ENCODE measurements at regions not wholly inside any gene's neighbourhood (a gene's known extent, or its start where the extent isn't known, plus 50 kb on each side); places are given as distances from the start of the nearest gene placed in this dataset.

DNA sequence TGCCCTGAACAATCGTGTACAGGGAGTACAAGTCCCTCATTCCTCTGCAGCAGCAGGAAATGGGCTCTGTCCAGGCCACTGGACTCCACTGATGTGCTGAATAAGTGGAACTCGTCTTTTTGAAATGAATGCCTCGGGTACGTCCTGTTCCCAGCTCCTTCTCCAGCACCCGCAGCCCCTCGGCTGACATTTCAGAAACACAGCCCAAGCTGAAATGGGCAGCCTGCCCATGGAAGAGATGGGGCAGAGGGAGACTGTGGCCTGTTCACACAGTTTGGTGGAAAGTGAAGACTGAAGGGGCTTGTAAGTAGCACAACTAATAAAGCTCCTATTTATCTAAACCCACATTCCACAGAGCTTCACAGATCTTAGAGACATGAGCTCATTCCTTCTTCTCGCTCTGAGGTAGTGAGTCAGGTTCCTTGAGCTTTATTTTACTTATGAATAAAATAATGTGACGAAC lies 498.6 kb downstream of the TXNL1 start:
- Histone ChIP-seq H3K4me3 (ENCODE audit: low read length in 3 of 3) (no peak overlapping the region), H3K27ac (ENCODE audit: low read depth, low read length) (no peak overlapping the region), H3K9me3 (ENCODE audit: control insufficient read depth in 3 of 3, low read length in 3 of 3) (no peaks in the 10 kb centered on the region), H3K36me3 (ENCODE audit: control insufficient read depth in 3 of 3, insufficient read depth in 3 of 3, low read length in 3 of 3) (no peaks in the 10 kb centered on the region), H3K9ac (ENCODE audit: low read depth in 1 of 3, low read length in 3 of 3) (no peak overlapping the region), H3K27me3 (ENCODE audit: control insufficient read depth in 3 of 3, insufficient read depth in 3 of 3, low read length in 3 of 3) (no peaks in the 10 kb centered on the region), H3K4me1 (ENCODE audit: control insufficient read depth in 3 of 3, insufficient read depth in 3 of 3, low read length in 3 of 3) (peaks cover 0 to 3% (median 0%) of the 10 kb centered on the region in 3 donors)

DNA sequence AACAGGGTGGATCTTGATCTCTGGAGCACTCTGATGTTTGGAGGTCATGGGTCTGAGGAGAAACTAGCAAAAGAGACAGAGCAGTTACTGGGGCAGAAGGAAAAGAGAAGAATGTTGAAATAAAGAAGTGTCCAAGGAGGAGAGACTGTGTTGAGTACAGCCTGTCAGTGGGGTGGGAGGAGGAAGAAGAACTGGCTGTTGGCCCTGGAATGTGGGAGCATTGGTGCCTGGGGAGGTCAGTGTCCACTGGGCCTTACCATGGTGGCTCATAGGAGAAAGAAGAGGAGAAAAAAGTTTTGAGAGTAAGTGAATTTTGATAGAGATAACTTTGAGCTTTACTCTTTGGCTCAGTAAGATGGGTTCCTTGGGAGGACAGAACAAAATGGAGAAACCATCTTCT lies 499.0 kb downstream of the TXNL1 start:
- Histone ChIP-seq H3K27me3 (ENCODE audit: control insufficient read depth in 3 of 3, insufficient read depth in 3 of 3, low read length in 3 of 3) (no peaks in the 10 kb centered on the region), H3K27ac (ENCODE audit: low read depth, low read length) (no peak overlapping the region), H3K4me3 (ENCODE audit: low read length in 3 of 3) (no peak overlapping the region), H3K9me3 (ENCODE audit: control insufficient read depth in 3 of 3, low read length in 3 of 3) (no peaks in the 10 kb centered on the region), H3K4me1 (ENCODE audit: control insufficient read depth in 3 of 3, insufficient read depth in 3 of 3, low read length in 3 of 3) (peaks cover 0 to 3% (median 0%) of the 10 kb centered on the region in 3 donors), H3K36me3 (ENCODE audit: control insufficient read depth in 3 of 3, insufficient read depth in 3 of 3, low read length in 3 of 3) (no peaks in the 10 kb centered on the region), H3K9ac (ENCODE audit: low read depth in 1 of 3, low read length in 3 of 3) (no peak overlapping the region)

DNA sequence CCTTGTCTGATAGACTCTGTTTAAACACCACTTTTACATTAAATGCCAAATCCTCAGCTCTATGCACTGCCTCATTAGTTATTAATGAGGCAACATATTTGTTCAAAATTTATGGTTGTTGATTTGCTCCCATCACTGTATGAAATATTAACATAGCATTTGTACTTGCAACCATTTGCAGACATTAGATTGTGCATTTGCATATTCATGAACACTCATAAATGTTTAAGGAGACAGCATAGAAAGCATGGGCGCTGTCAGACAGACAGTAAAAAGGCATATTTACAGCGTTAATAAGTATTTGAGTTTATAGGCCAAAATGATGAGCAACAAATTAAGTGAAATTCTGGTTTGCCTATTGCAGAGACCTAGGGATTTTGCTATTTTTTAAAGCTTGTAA lies 502.3 kb downstream of the TXNL1 start:
- Histone ChIP-seq H3K9me3 (ENCODE audit: control insufficient read depth in 3 of 3, low read length in 3 of 3) (no peaks in the 10 kb centered on the region), H3K27me3 (ENCODE audit: control insufficient read depth in 3 of 3, insufficient read depth in 3 of 3, low read length in 3 of 3) (no peaks in the 10 kb centered on the region), H3K36me3 (ENCODE audit: control insufficient read depth in 3 of 3, insufficient read depth in 3 of 3, low read length in 3 of 3) (no peaks in the 10 kb centered on the region), H3K9ac (ENCODE audit: low read depth in 1 of 3, low read length in 3 of 3) (no peak overlapping the region), H3K27ac (ENCODE audit: low read depth, low read length) (no peak overlapping the region), H3K4me1 (ENCODE audit: control insufficient read depth in 3 of 3, insufficient read depth in 3 of 3, low read length in 3 of 3) (peaks cover 0 to 3% (median 0%) of the 10 kb centered on the region in 3 donors), H3K4me3 (ENCODE audit: low read length in 3 of 3) (no peak overlapping the region)

DNA sequence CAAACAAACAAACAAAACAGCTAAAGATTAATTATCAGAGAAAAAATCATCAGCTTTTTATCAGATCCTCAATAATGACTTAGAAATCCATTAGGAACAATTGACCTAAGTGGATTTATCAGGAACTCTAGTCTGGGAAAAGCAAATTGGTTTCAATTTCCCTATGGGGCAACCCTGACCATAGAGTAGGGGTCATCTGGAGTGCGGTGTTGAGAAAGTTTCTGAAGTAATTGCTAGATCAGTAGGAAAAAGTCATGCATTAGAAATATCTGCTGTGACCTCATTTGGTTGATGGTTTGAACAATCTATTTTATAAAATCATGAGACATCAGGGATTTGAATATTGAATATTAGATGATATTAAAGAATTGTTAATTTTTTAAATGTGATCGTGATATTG lies 507.9 kb downstream of the TXNL1 start:
- no peaks in the 10 kb centered on the region for H3K4me1 ChIP-seq (ENCODE audit: control insufficient read depth in 3 of 3, insufficient read depth in 3 of 3, low read length in 3 of 3)
- H3K9ac ChIP-seq (ENCODE audit: low read depth in 1 of 3, low read length in 3 of 3): no peak overlapping the region
- no peaks in the 10 kb centered on the region for H3K36me3 ChIP-seq (ENCODE audit: control insufficient read depth in 3 of 3, insufficient read depth in 3 of 3, low read length in 3 of 3)

DNA sequence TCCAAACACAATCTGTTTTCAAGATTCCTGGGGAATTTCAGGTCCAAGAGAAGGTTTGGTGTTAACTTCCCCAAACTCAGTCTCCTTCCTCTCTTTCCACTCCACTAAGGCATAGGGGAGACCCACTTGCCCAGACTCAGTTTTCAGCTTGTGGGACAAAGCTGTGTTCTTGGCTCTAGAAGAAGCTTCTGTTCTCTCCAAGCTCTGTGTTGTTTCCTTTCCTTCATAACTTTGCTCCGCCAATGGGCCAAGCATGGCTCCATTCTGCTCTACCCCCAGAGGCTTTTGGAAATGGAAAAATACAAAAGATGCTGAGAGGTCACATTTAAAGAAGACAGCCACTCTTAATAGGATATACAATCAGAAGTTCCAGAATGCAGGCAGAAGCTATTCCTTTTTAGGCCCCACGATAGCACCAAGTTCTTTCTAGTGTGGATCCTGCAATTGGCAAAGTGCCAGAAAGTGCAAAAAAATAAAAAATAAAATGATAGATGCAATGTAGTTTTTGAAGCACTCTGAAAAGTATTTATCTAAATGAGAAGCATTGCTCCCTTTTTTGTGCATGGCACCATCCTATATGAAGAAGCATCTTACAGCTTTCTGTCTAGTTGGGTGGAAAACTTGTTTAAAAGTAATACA lies 510.1 kb downstream of the TXNL1 start:
- Histone ChIP-seq H3K9ac (ENCODE audit: low read depth in 1 of 3, low read length in 3 of 3) (no peak overlapping the region), H3K9me3 (ENCODE audit: control insufficient read depth in 3 of 3, low read length in 3 of 3) (no peaks in the 10 kb centered on the region), H3K36me3 (ENCODE audit: control insufficient read depth in 3 of 3, insufficient read depth in 3 of 3, low read length in 3 of 3) (no peaks in the 10 kb centered on the region), H3K4me3 (ENCODE audit: low read length in 3 of 3) (no peak overlapping the region), H3K27me3 (ENCODE audit: control insufficient read depth in 3 of 3, insufficient read depth in 3 of 3, low read length in 3 of 3) (no peaks in the 10 kb centered on the region), H3K4me1 (ENCODE audit: control insufficient read depth in 3 of 3, insufficient read depth in 3 of 3, low read length in 3 of 3) (no peaks in the 10 kb centered on the region), H3K27ac (ENCODE audit: low read depth, low read length) (no peak overlapping the region)

More for the DNA sequence above, 507.9 kb downstream of the TXNL1 start:
- H3K4me3 ChIP-seq (ENCODE audit: low read length in 3 of 3): no peak overlapping the region
- H3K27me3 ChIP-seq (ENCODE audit: control insufficient read depth in 3 of 3, insufficient read depth in 3 of 3, low read length in 3 of 3): no peaks in the 10 kb centered on the region
- no peaks in the 10 kb centered on the region for H3K9me3 ChIP-seq (ENCODE audit: control insufficient read depth in 3 of 3, low read length in 3 of 3)
- no peak overlapping the region for H3K27ac ChIP-seq (ENCODE audit: low read depth, low read length)

DNA sequence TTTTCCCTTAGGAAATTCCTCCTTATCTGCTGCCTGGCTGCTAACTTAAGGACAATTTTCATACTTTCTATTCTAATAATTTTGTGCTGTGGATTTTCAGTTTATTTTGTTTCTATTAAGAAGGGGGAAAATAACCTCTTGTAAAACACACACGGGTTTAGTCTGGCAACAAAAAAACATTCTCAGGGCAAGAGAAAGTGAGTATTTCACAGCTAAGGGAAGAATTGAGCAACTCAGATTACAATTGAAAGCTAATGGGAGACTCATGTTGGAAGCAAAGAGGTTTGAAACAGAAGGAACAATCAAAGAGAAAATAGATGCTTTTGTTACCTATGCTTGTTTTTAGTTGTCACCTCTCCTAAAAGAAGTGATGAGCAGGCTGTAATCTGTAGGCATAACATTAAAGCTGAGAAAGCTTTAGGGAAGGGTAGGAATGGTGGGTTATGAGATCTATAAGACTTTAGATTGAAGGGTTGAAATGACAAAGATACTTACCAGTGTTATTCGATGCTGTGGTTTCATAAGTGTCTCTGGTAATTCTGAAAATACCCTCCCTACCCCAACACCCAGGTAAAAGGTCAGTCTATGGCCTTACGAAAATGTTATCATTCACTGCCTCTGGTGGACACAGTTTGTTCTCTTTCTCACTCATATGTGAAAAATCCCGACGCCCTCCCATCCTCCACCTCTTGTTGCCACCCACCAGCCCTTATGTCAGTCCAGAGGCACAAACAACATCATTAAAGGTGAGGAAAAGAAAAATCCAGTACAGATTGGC lies 510.9 kb downstream of the TXNL1 start:
- no peaks in the 10 kb centered on the region for H3K27me3 ChIP-seq (ENCODE audit: control insufficient read depth in 3 of 3, insufficient read depth in 3 of 3, low read length in 3 of 3)
- H3K4me3 ChIP-seq (ENCODE audit: low read length in 3 of 3): no peak overlapping the region
- H3K36me3 ChIP-seq (ENCODE audit: control insufficient read depth in 3 of 3, insufficient read depth in 3 of 3, low read length in 3 of 3): no peaks in the 10 kb centered on the region
- no peaks in the 10 kb centered on the region for H3K9me3 ChIP-seq (ENCODE audit: control insufficient read depth in 3 of 3, low read length in 3 of 3)
- H3K27ac ChIP-seq (ENCODE audit: low read depth, low read length): no peak overlapping the region
- no peak overlapping the region for H3K9ac ChIP-seq (ENCODE audit: low read depth in 1 of 3, low read length in 3 of 3)
- no peaks in the 10 kb centered on the region for H3K4me1 ChIP-seq (ENCODE audit: control insufficient read depth in 3 of 3, insufficient read depth in 3 of 3, low read length in 3 of 3)

DNA sequence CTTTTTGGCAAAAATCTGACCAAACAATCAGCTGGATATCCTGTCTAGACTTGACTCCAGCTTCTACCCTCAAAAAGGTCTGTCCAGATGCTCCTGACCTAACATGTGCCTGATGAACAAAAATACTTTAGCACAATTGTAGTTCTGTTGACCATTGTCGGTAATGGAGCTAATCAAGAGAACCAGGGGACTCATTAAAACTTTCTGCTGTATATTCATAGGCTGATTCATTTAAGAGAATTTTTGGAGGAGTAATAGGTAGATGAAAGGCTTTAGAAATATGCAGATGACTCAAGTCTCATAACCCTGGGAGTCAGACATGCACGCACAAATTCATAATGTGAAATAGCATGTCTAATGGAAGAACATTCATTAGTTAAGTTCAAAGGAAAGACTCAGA lies 514.2 kb downstream of the TXNL1 start:
- Histone ChIP-seq H3K9me3 (ENCODE audit: control insufficient read depth in 3 of 3, low read length in 3 of 3) (no peaks in the 10 kb centered on the region), H3K36me3 (ENCODE audit: control insufficient read depth in 3 of 3, insufficient read depth in 3 of 3, low read length in 3 of 3) (no peaks in the 10 kb centered on the region), H3K4me3 (ENCODE audit: low read length in 3 of 3) (no peak overlapping the region), H3K27me3 (ENCODE audit: control insufficient read depth in 3 of 3, insufficient read depth in 3 of 3, low read length in 3 of 3) (no peaks in the 10 kb centered on the region), H3K4me1 (ENCODE audit: control insufficient read depth in 3 of 3, insufficient read depth in 3 of 3, low read length in 3 of 3) (no peaks in the 10 kb centered on the region), H3K27ac (ENCODE audit: low read depth, low read length) (no peak overlapping the region), H3K9ac (ENCODE audit: low read depth in 1 of 3, low read length in 3 of 3) (no peak overlapping the region)

DNA sequence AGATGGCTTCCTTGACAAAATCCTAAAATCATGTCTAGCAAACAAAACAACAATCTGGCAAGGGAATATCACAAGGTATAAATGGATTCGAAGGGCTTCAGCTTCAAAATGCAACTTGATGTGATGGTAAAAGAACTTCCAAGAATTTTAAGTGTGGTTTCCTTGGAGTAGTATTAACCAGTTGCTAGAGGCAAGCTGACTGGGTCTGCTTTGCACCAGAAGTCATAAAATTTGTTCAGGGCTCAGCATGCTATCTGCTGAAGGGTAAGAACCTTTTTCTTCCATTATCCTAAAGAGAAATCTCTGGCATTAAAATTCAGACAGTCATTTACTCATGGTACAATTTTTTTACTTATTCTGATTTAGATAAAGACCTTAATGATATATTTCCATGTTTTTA lies 516.7 kb downstream of the TXNL1 start:
- H3K27ac ChIP-seq (ENCODE audit: low read depth, low read length): no peak overlapping the region
- H3K4me3 ChIP-seq (ENCODE audit: low read length in 3 of 3): no peak overlapping the region
- no peaks in the 10 kb centered on the region for H3K27me3 ChIP-seq (ENCODE audit: control insufficient read depth in 3 of 3, insufficient read depth in 3 of 3, low read length in 3 of 3)
- no peak overlapping the region for H3K9ac ChIP-seq (ENCODE audit: low read depth in 1 of 3, low read length in 3 of 3)
- no peaks in the 10 kb centered on the region for H3K9me3 ChIP-seq (ENCODE audit: control insufficient read depth in 3 of 3, low read length in 3 of 3)
- H3K4me1 ChIP-seq (ENCODE audit: control insufficient read depth in 3 of 3, insufficient read depth in 3 of 3, low read length in 3 of 3): no peaks in the 10 kb centered on the region
- no peaks in the 10 kb centered on the region for H3K36me3 ChIP-seq (ENCODE audit: control insufficient read depth in 3 of 3, insufficient read depth in 3 of 3, low read length in 3 of 3)

DNA sequence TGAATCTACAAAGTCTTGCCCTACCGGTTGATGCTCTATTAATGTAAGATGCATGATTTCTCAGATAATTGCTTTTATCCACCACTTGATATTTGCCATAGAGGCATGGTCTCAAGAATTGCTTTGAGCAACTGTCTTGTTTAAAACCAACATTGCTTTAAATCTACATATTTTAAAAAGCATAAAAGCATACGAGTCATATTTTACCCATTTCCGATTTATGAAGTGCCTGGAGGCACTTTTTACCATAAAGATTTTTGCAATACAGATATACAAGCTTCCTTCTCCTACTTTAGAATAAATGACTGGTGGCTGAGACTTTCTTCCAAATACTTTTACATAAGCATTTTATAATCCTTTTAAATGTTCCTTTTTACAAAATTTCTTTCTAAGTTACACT lies 517.6 kb downstream of the TXNL1 start:
- H3K9me3 ChIP-seq (ENCODE audit: control insufficient read depth in 3 of 3, low read length in 3 of 3): no peaks in the 10 kb centered on the region
- H3K4me1 ChIP-seq (ENCODE audit: control insufficient read depth in 3 of 3, insufficient read depth in 3 of 3, low read length in 3 of 3): no peaks in the 10 kb centered on the region
- no peak overlapping the region for H3K9ac ChIP-seq (ENCODE audit: low read depth in 1 of 3, low read length in 3 of 3)
- no peak overlapping the region for H3K4me3 ChIP-seq (ENCODE audit: low read length in 3 of 3)
- H3K36me3 ChIP-seq (ENCODE audit: control insufficient read depth in 3 of 3, insufficient read depth in 3 of 3, low read length in 3 of 3): no peaks in the 10 kb centered on the region
- H3K27ac ChIP-seq (ENCODE audit: low read depth, low read length): no peak overlapping the region
- no peaks in the 10 kb centered on the region for H3K27me3 ChIP-seq (ENCODE audit: control insufficient read depth in 3 of 3, insufficient read depth in 3 of 3, low read length in 3 of 3)

DNA sequence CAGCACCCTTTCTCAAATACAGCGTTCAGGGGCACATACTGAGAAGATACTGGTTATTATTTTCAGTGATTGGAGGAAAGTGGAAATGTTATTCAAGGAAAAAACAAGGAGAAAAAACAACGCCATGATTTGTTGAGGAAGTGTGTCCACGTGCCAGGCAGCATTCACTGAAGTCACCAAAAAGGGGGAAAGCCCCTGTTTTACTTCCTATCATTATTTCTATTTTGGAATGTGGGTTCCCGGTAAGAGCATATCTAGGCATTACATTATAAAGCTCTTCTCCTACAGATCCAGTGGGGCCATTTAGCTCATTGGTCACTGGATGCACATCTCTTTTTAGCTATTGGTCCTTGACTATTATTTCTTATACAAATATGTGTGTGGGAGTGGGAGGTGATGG lies 518.7 kb downstream of the TXNL1 start:
- no peaks in the 10 kb centered on the region for H3K4me1 ChIP-seq (ENCODE audit: control insufficient read depth in 3 of 3, insufficient read depth in 3 of 3, low read length in 3 of 3)
- H3K9me3 ChIP-seq (ENCODE audit: control insufficient read depth in 3 of 3, low read length in 3 of 3): no peaks in the 10 kb centered on the region
- no peak overlapping the region for H3K9ac ChIP-seq (ENCODE audit: low read depth in 1 of 3, low read length in 3 of 3)
- H3K4me3 ChIP-seq (ENCODE audit: low read length in 3 of 3): no peak overlapping the region
- H3K27me3 ChIP-seq (ENCODE audit: control insufficient read depth in 3 of 3, insufficient read depth in 3 of 3, low read length in 3 of 3): no peaks in the 10 kb centered on the region
- H3K36me3 ChIP-seq (ENCODE audit: control insufficient read depth in 3 of 3, insufficient read depth in 3 of 3, low read length in 3 of 3): no peaks in the 10 kb centered on the region
- no peak overlapping the region for H3K27ac ChIP-seq (ENCODE audit: low read depth, low read length)
